ENCODE measurements at regions not wholly inside any gene's neighbourhood (a gene's known extent, or its start where the extent isn't known, plus 50 kb on each side); places are given as distances from the start of the nearest gene placed in this dataset.

DNA sequence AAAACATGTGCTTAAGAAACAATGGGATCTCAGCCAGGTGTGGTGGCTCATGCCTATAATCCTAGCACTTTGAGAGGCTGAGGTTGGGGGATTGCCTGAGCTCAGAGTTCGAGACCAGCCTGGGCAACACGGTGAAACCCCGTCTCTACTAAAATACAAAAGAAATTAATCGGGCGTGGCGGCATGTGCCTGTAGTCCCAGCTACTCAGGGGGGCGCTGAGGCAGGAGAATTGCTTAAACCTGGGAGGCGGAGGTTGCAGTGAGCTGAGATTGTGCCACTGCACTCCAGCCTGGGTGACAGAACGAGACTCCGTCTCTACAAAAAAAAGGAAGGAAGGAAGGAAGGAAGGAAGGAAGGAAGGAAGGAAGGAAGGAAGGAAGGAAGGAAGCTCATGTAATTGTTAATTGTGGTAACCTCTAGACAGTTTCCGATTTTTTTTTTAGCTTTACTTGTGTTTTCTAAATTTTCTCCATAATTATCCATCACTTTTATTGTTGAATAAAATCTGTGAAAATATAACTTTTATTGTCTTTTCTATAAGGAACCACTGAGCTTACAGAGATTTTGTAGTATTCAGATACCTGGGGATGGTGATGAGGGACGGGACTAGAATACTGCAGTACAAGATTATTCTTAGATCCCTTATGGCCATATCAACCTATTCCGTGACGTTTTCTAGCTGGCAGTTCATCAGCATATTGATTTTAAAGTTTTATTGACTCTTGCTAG, 506.9 kb downstream of the NR2F2 start:
- DNase-seq (ENCODE audit: low read depth), result no peak
- no peak overlapping the region for H3K4me3 ChIP-seq (ENCODE audit: low read depth, low read length)
- TF ChIP-seq, protein P1, sequence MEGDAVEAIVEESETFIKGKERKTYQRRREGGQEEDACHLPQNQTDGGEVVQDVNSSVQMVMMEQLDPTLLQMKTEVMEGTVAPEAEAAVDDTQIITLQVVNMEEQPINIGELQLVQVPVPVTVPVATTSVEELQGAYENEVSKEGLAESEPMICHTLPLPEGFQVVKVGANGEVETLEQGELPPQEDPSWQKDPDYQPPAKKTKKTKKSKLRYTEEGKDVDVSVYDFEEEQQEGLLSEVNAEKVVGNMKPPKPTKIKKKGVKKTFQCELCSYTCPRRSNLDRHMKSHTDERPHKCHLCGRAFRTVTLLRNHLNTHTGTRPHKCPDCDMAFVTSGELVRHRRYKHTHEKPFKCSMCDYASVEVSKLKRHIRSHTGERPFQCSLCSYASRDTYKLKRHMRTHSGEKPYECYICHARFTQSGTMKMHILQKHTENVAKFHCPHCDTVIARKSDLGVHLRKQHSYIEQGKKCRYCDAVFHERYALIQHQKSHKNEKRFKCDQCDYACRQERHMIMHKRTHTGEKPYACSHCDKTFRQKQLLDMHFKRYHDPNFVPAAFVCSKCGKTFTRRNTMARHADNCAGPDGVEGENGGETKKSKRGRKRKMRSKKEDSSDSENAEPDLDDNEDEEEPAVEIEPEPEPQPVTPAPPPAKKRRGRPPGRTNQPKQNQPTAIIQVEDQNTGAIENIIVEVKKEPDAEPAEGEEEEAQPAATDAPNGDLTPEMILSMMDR (conservative IDR thresholded peaks at IDR 0.05; ENCODE audit: low read depth, low read length), result no peak

DNA sequence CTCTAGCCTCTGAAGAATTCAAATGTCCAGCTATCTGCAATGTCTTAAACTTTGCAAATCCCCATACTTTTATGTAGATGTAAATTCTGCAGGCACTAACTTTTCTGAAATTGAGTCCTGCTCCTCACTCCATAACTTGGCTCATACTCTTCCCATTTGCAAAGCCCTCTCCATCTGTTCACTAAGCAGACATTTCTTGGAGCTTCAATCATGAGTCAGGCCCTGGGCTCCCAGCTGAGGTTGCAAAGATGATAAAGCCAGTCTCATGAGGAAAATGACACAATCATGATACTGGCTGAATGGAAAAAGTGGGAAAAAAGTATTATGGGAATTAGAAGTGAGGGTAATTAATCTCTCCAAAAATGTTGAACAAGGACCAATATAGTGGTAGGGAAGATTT, 507.6 kb downstream of the NR2F2 start:
- H3K4me3 ChIP-seq (ENCODE audit: low read depth, low read length), result no peak overlapping the region
- peak; percentile 69 for DNase-seq (ENCODE audit: low read depth)
- TF ChIP-seq, protein P1 (conservative IDR thresholded peaks at IDR 0.05; ENCODE audit: low read depth, low read length), result no peak

DNA sequence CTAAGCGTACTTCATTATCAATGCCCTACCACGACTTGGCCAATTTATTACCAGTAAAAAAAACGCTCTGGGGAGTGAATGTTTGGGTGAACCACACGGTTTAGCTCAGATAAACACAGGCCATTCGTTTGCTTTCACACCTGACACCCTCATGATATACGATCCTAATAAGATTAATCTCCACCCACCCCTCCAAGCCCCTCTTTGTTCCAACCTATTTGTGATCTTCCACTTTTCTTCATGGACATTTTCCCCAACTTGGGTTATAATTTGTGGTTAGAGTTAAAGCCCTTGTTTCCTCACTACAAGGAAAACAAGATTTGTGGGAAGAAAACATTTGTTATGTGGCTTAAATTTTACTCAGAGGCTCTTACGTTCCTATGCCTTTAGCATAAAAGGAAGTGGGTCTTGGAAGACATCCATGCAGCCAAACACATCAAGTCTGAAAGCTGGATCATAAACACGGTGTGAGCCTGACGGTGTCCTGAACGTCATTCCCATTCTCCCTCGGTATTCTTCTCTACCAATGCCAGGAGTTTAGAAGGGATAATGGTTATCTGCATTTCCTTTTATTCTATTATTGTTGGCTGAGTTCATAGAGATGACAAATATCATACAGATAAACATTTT, 518.9 kb downstream of the NR2F2 start:
- DNase-seq (ENCODE audit: low read depth), result peak; percentile 52
- TF ChIP-seq, protein P1 (conservative IDR thresholded peaks at IDR 0.05; ENCODE audit: low read depth, low read length), result no peak
- no peak overlapping the region for H3K4me3 ChIP-seq (ENCODE audit: low read depth, low read length)

DNA sequence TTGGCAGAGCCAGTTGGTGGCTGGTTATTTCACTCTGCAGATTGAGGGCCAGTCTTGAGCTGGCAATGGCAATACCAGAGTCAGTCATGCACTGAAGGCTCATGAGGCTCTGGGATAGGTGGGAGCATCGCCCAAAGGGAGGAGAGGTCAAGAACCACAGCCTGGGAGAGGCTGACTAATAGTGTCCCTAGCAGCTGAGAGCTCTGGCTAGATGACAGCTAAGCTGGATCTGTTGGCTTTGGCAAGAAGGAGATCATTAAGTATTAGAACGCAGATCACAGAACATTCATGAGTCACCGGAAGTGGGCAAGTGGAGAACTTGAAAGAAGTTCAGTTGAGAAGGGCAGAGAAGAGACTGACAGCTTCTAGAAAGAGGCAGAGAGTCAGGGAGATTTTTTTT, 521.1 kb downstream of the NR2F2 start:
- TF ChIP-seq, protein P1 (conservative IDR thresholded peaks at IDR 0.05; ENCODE audit: low read depth, low read length), result no peak
- no peak overlapping the region for H3K4me3 ChIP-seq (ENCODE audit: low read depth, low read length)
- DNase-seq (ENCODE audit: low read depth), result peak; percentile 69

DNA sequence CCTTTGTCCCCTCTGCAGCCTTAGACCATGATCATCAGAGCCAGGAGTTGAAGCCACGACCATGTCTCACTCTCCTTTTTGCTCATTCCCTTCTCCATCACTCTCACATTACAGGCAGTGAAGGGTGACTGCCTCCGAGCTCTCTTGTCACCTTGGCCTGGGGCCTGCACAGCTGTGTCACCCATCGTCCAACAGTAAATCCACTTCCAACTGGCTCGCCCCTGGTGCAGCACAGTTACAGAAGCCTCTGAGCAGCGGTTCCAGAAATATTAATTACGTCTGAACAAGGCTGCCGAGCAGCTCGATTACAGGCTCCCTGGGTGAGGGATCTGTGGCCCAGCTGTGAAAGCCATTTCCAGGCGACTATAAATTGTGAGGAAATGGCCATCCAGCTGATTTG, 528.2 kb downstream of the NR2F2 start:
- no peak overlapping the region for H3K4me3 ChIP-seq (ENCODE audit: low read depth, low read length)
- no peak for DNase-seq (ENCODE audit: low read depth)
- TF ChIP-seq, protein P1 (conservative IDR thresholded peaks at IDR 0.05; ENCODE audit: low read depth, low read length), result no peak

DNA sequence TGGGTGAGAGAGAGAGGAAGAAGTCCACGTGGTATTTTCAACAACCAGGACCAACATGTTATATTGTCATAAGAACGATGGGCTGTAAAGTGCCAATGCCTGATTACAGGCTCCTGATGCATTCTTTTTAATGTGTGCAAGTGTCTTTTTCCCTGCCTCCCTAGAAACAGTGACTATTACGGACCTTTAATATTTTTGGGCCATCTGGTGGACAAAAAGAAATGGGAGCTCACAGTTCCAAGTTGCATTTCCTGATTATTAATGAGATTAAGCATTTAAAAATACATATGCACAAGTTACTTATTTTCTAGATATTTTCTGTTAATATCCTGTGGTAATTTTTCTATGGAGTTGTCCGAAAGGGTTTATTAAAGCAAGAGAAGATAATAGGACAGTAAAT, 530.2 kb downstream of the NR2F2 start:
- TF ChIP-seq, protein P1 (conservative IDR thresholded peaks at IDR 0.05; ENCODE audit: low read depth, low read length), result peak; percentile 25
- no peak overlapping the region for H3K4me3 ChIP-seq (ENCODE audit: low read depth, low read length)
- DNase-seq (ENCODE audit: low read depth), result peak; percentile 6

DNA sequence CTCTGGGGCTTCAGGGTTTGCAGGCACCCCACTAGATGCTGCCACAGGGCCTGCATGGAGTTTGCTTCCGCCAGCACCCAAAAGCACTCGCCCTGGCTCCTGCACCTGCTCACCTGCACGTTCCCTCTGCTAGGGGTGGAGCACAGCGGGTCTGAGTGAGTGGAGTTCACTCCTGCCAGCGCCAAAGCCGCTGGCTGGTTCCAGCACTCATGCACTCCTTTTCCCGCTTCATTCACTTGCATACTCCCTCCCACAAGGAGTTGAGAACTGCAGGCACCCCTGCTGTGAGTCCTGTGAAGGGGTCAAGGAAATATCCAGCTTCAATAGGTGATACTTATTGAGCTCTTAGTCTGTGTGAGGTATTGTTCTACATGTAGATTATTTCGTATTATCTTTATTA, 537.5 kb downstream of the NR2F2 start:
- TF ChIP-seq, protein P1 (conservative IDR thresholded peaks at IDR 0.05; ENCODE audit: low read depth, low read length), result no peak
- no peak for DNase-seq (ENCODE audit: low read depth)
- no peak overlapping the region for H3K4me3 ChIP-seq (ENCODE audit: low read depth, low read length)
